ENCODE measurements at regions not wholly inside any gene's neighbourhood (a gene's known extent, or its start where the extent isn't known, plus 50 kb on each side); places are given as distances from the start of the nearest gene placed in this dataset.
A peak's percentile ranks its signal among the peaks of the same experiment; 100 is the strongest.

GRCh38 chr3:150303768-150304167 is 104.3 kb upstream of the TSC22D2 start:
- Histone ChIP-seq H3K4me2 (ENCODE audit: extremely low read depth, insufficient read depth, low read length) (no peak overlapping the region), H4K20me1 (ENCODE audit: control insufficient read depth, extremely low read depth, insufficient read depth, low read length) (no peaks in the 10 kb centered on the region), H3K27me3 (ENCODE audit: control insufficient read depth, insufficient read depth, low read length) (no peaks in the 10 kb centered on the region), H3K4me3 (replicated peaks in 1 of 4; ENCODE audit: control extremely low read depth in 1 of 4, insufficient read depth in 1 of 4, low read depth in 3 of 4, low read length in 4 of 4) (no peak overlapping the region), H3K36me3 (ENCODE audit: control insufficient read depth, insufficient read depth, low read length) (no peaks in the 10 kb centered on the region), H2AFZ (ENCODE audit: low read length) (no peak overlapping the region), H3K27ac (ENCODE audit: insufficient read depth, low read length) (no peak overlapping the region), H3K9me3 (ENCODE audit: control insufficient read depth, insufficient read depth, low read depth, low read length) (no peaks in the 10 kb centered on the region), H3K4me1 (ENCODE audit: control insufficient read depth, extremely low read depth, insufficient read depth, low read length) (peaks cover 8% of the 10 kb centered on the region), H3K9ac (ENCODE audit: insufficient read depth, low read length) (no peak overlapping the region), H3K79me2 (ENCODE audit: control insufficient read depth, insufficient read depth, low read length) (no peaks in the 10 kb centered on the region)
- TF ChIP-seq EZH2 (IDR thresholded peaks at IDR 0.05; ENCODE audit: low read length, missing control alignments) (no peak), CTCF (conservative IDR thresholded peaks at IDR 0.05 in 1 of 2, IDR thresholded peaks at IDR 0.05 in 1 of 2; ENCODE audit: low read depth in 1 of 2, low read length in 2 of 2) (peak in 1 of 2 donors; percentile 9)
- DNase-seq (ENCODE audit: low read depth in 2 of 2): no peak

GRCh38 chr3:150302246-150302645 is 105.9 kb upstream of the TSC22D2 start:
- TF ChIP-seq CTCF (conservative IDR thresholded peaks at IDR 0.05 in 1 of 2, IDR thresholded peaks at IDR 0.05 in 1 of 2; ENCODE audit: low read depth in 1 of 2, low read length in 2 of 2): no peak
- no peak for TF ChIP-seq EZH2 (IDR thresholded peaks at IDR 0.05; ENCODE audit: low read length, missing control alignments)
- H3K4me3 ChIP-seq (replicated peaks in 1 of 4; ENCODE audit: control extremely low read depth in 1 of 4, insufficient read depth in 1 of 4, low read depth in 3 of 4, low read length in 4 of 4): no peak overlapping the region
- peaks cover 4% of the 10 kb centered on the region for H3K4me1 ChIP-seq (ENCODE audit: control insufficient read depth, extremely low read depth, insufficient read depth, low read length)
- H4K20me1 ChIP-seq (ENCODE audit: control insufficient read depth, extremely low read depth, insufficient read depth, low read length): no peaks in the 10 kb centered on the region
- no peaks in the 10 kb centered on the region for H3K27me3 ChIP-seq (ENCODE audit: control insufficient read depth, insufficient read depth, low read length)
- H2AFZ ChIP-seq (ENCODE audit: low read length): no peak overlapping the region
- no peak overlapping the region for H3K4me2 ChIP-seq (ENCODE audit: extremely low read depth, insufficient read depth, low read length)
- no peaks in the 10 kb centered on the region for H3K36me3 ChIP-seq (ENCODE audit: control insufficient read depth, insufficient read depth, low read length)
- no peak overlapping the region for H3K27ac ChIP-seq (ENCODE audit: insufficient read depth, low read length)
- DNase-seq (ENCODE audit: low read depth in 2 of 2): peak in 1 of 2 donors; percentile 25
- H3K79me2 ChIP-seq (ENCODE audit: control insufficient read depth, insufficient read depth, low read length): no peaks in the 10 kb centered on the region
- H3K9me3 ChIP-seq (ENCODE audit: control insufficient read depth, insufficient read depth, low read depth, low read length): no peaks in the 10 kb centered on the region
- H3K9ac ChIP-seq (ENCODE audit: insufficient read depth, low read length): no peak overlapping the region

GRCh38 chr3:150300852-150301517 is 107.1 kb upstream of the TSC22D2 start:
- H3K4me3 ChIP-seq (replicated peaks in 1 of 4; ENCODE audit: control extremely low read depth in 1 of 4, insufficient read depth in 1 of 4, low read depth in 3 of 4, low read length in 4 of 4): no peak overlapping the region
- H3K27ac ChIP-seq (ENCODE audit: insufficient read depth, low read length): peak overlapping the region; percentile 11
- peak overlapping the region; percentile 2 for H2AFZ ChIP-seq (ENCODE audit: low read length)
- peak in 1 of 2 donors; percentile 43 for DNase-seq (ENCODE audit: low read depth in 2 of 2)
- TF ChIP-seq CTCF (conservative IDR thresholded peaks at IDR 0.05 in 1 of 2, IDR thresholded peaks at IDR 0.05 in 1 of 2; ENCODE audit: low read depth in 1 of 2, low read length in 2 of 2) (no peak), EZH2 (IDR thresholded peaks at IDR 0.05; ENCODE audit: low read length, missing control alignments) (no peak)
- H4K20me1 ChIP-seq (ENCODE audit: control insufficient read depth, extremely low read depth, insufficient read depth, low read length): no peaks in the 10 kb centered on the region
- no peak overlapping the region for H3K4me2 ChIP-seq (ENCODE audit: extremely low read depth, insufficient read depth, low read length)
- no peaks in the 10 kb centered on the region for H3K79me2 ChIP-seq (ENCODE audit: control insufficient read depth, insufficient read depth, low read length)
- H3K36me3 ChIP-seq (ENCODE audit: control insufficient read depth, insufficient read depth, low read length): no peaks in the 10 kb centered on the region
- H3K4me1 ChIP-seq (ENCODE audit: control insufficient read depth, extremely low read depth, insufficient read depth, low read length): peaks cover 6% of the 10 kb centered on the region
- H3K9me3 ChIP-seq (ENCODE audit: control insufficient read depth, insufficient read depth, low read depth, low read length): no peaks in the 10 kb centered on the region
- H3K27me3 ChIP-seq (ENCODE audit: control insufficient read depth, insufficient read depth, low read length): no peaks in the 10 kb centered on the region
- no peak overlapping the region for H3K9ac ChIP-seq (ENCODE audit: insufficient read depth, low read length)

Measured in fibroblast of lung (primary cell).